Thyroid gland (tissue), 4 donors: ENCODE measurements at regions not wholly inside any gene's neighbourhood (a gene's known extent, or its start where the extent isn't known, plus 50 kb on each side); places are given as distances from the start of the nearest gene placed in this dataset.

Experiments used
- CTCF ChIP-seq, 6 experiments: fragments of 200-600 bp in 3 of 6; fragments of 450-650 bp in 3 of 6; sonication (generic) in 3 of 6; IDR thresholded peaks; one replicate each; pipeline ENCODE4 v1.5.1; 2016 to 2019; ENCODE audit warnings: antibody characterized with exemption in 6 of 6, mild to moderate bottlenecking in 2 of 6, inconsistent platforms in 1 of 6, moderate library complexity in 1 of 6
- POLR2A ChIP-seq, 2 donors: fragments of 450-650 bp; IDR thresholded peaks; one replicate each; pipeline ENCODE4 v1.6.1; 2017; ENCODE audit warnings: antibody characterized with exemption in 2 of 2, mild to moderate bottlenecking in 2 of 2, moderate library complexity in 1 of 2

- TF ChIP-seq CTCF (IDR thresholded peaks at IDR 0.05) (no peak), POLR2A (IDR thresholded peaks at IDR 0.05) (no peak)
Observed at GRCh38 chr6:76684875-76685274, 612.4 kb upstream of the IMPG1 start.
